ENCODE measurements at regions not wholly inside any gene's neighbourhood (a gene's known extent, or its start where the extent isn't known, plus 50 kb on each side); places are given as distances from the start of the nearest gene placed in this dataset.

- no peak for DNase-seq (ENCODE audit: low read depth in 2 of 2, low spot score in 1 of 2)
These were observed 513.8 kb downstream of the PTPRC start for GRCh38 chr1:199152676-199153075.

GRCh38 chr1:199155166-199156019 lies 516.6 kb downstream of the PTPRC start:
- no peak for DNase-seq (ENCODE audit: low read depth in 2 of 2, low spot score in 1 of 2)

GRCh38 chr1:199157494-199157893 lies 518.7 kb downstream of the PTPRC start:
- no peak for DNase-seq (ENCODE audit: low read depth in 2 of 2, low spot score in 1 of 2)

GRCh38 chr1:199160521-199161318 lies 521.9 kb downstream of the PTPRC start:
- DNase-seq (ENCODE audit: low read depth in 2 of 2, low spot score in 1 of 2), result no peak

GRCh38 chr1:199161319-199161680 lies 522.5 kb downstream of the PTPRC start:
- no peak for DNase-seq (ENCODE audit: low read depth in 2 of 2, low spot score in 1 of 2)

- no peak for DNase-seq (ENCODE audit: low read depth in 2 of 2, low spot score in 1 of 2)
These were observed 523.0 kb downstream of the PTPRC start for GRCh38 chr1:199161766-199162303.

GRCh38 chr1:199163267-199163666 lies 524.4 kb downstream of the PTPRC start:
- no peak for DNase-seq (ENCODE audit: low read depth in 2 of 2, low spot score in 1 of 2)

GRCh38 chr1:199163670-199164069 lies 524.8 kb downstream of the PTPRC start:
- no peak for DNase-seq (ENCODE audit: low read depth in 2 of 2, low spot score in 1 of 2)

GRCh38 chr1:199167460-199167859 lies 528.6 kb downstream of the PTPRC start:
- DNase-seq (ENCODE audit: low read depth in 2 of 2, low spot score in 1 of 2), result no peak

- DNase-seq (ENCODE audit: low read depth in 2 of 2, low spot score in 1 of 2), result no peak
These were observed 530.2 kb downstream of the PTPRC start for GRCh38 chr1:199168888-199169585.

GRCh38 chr1:199170711-199171110 lies 531.9 kb downstream of the PTPRC start:
- DNase-seq (ENCODE audit: low read depth in 2 of 2, low spot score in 1 of 2), result no peak

GRCh38 chr1:199172171-199173124 lies 533.6 kb downstream of the PTPRC start:
- no peak for DNase-seq (ENCODE audit: low read depth in 2 of 2, low spot score in 1 of 2)

GRCh38 chr1:199173356-199173755 lies 534.5 kb downstream of the PTPRC start:
- DNase-seq (ENCODE audit: low read depth in 2 of 2, low spot score in 1 of 2), result no peak

GRCh38 chr1:199174336-199174735 lies 535.5 kb downstream of the PTPRC start:
- DNase-seq (ENCODE audit: low read depth in 2 of 2, low spot score in 1 of 2), result no peak

- no peak for DNase-seq (ENCODE audit: low read depth in 2 of 2, low spot score in 1 of 2)
These were observed 537.9 kb downstream of the PTPRC start for GRCh38 chr1:199176713-199177112.

GRCh38 chr1:199177241-199177640 lies 538.4 kb downstream of the PTPRC start:
- no peak for DNase-seq (ENCODE audit: low read depth in 2 of 2, low spot score in 1 of 2)

GRCh38 chr1:199178646-199179045 lies 539.8 kb downstream of the PTPRC start:
- no peak for DNase-seq (ENCODE audit: low read depth in 2 of 2, low spot score in 1 of 2)

GRCh38 chr1:199182186-199182843 lies 543.5 kb downstream of the PTPRC start:
- no peak for DNase-seq (ENCODE audit: low read depth in 2 of 2, low spot score in 1 of 2)

- no peak for DNase-seq (ENCODE audit: low read depth in 2 of 2, low spot score in 1 of 2)
These were observed 545.3 kb downstream of the PTPRC start for GRCh38 chr1:199184180-199184579.

- DNase-seq (ENCODE audit: low read depth in 2 of 2, low spot score in 1 of 2), result no peak
These were observed 556.0 kb downstream of the PTPRC start for GRCh38 chr1:199194862-199195261.

All from stimulated activated CD8-positive, alpha-beta memory T cell treated with anti-CD3 and anti-CD28 coated beads, Interleukin-4, amount 100 ng/mL, for 1 hour (primary cell).